CD4-positive, alpha-beta T cell treated with Interleukin-12 subunit alpha and Interleukin-12 subunit beta, for 1 hour (primary cell): ENCODE measurements at regions not wholly inside any gene's neighbourhood (a gene's known extent, or its start where the extent isn't known, plus 50 kb on each side); places are given as distances from the start of the nearest gene placed in this dataset.
"Not testable (repeated sequence)": the region's sequence is repeated elsewhere in the genome, so short reads cannot be mapped to it uniquely, and the experiment has no call there.

Experiments
- DNase-seq: peaks from one replicate; pipeline ENCODE4 v3.0.0-alpha.2; 2020

DNA sequence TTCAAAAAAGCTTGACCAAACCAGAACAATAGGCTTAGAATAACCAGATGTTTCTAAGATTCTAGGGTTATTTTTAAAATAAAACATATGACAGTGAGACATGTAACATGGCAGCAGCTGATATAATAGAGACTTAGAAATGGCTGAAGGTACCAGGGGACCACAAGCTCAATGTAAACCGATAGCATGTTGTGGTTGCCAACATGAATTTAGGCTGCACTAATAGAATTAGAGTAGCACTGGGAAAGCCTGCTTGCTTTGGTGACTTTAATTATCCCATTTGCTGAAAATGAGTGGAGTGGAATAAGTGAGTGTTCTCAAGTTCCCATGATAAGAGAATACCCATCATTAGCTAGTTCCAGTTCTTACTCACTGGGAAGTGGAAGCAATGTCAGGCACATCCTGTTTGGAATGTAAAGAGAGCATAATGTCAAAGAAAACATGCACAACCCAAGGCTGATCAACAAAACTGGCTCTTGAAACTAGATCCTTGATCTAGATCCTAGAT is 621.2 kb upstream of the CDH5 start:
- no peak for DNase-seq

DNA sequence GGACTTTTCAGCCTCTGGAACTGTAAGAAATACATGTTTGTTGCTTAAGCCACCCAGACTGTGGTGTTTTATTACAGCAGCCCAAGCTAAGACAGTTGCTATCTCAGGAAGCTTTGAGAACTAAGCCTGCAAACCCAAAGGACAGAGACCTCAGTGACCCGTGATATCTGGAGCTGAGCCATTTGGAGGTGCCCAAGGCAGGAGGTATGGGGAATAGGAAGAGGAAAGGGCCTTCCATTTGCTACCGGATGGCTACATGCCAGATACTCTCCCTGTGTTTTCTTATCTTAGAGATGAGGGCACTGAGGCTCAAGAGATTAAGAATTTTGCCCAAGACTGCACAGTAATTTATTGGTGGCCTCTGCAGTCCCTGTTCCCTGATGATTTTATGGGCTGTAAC is 622.1 kb upstream of the CDH5 start:
- DNase-seq: no peak

DNA sequence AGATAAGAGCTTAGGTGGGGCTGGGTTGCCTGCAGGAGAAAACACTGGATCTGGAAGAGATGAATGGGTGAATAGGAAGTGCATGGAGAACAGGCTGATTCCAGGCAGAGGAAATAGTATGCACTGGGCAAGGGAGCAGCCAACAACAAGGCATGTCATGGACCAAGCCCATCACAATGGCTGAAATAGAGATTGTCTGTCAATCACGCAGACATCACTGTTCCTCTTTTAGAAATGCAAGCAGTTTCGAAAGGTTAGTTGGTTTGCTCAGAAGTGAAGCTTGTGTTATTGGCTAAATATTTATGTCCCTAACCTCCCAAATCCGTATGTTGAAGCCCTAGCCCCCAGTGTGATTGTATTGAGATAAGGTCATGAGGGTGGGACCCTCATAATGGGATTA is 621.7 kb upstream of the CDH11 start:
- no peak for DNase-seq

DNA sequence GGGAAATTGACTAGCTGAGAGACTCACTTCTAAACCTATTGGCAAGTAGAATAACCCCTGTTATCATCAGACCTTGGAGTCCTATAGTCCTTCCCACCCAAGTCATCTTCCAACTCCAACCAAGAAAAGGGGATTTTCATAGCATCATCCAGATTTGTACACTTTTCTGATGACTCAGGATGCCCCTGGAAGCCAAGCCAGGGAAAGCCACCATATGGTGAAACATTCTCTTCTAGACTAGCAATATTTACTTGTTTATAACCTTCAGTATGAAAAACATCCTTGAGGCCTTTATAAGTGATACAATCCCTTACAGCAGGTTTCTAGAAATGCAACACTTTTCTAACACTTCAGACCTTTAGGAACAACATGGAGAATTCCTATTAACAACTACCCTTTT is 618.8 kb upstream of the CDH11 start:
- no peak for DNase-seq

DNA sequence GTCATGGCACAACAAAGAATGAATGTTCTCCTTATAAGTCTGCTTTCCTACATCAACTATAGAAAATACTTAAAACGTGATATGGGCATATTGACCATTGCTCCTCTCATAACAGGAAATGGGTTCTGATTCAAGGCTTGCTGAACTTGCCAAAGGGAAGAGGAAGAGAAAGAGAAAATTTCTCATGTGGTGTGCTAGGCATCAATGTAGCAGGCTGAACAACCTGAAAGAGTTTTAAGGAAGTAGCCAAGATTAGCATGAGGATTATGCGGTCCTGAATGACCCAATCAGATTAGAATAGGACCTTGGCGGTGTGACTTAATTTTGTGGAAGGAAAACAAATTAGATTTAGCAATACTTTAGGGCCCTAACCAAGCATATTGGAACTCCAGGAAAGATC is 617.7 kb upstream of the CDH11 start:
- peak; percentile 1 for DNase-seq

DNA sequence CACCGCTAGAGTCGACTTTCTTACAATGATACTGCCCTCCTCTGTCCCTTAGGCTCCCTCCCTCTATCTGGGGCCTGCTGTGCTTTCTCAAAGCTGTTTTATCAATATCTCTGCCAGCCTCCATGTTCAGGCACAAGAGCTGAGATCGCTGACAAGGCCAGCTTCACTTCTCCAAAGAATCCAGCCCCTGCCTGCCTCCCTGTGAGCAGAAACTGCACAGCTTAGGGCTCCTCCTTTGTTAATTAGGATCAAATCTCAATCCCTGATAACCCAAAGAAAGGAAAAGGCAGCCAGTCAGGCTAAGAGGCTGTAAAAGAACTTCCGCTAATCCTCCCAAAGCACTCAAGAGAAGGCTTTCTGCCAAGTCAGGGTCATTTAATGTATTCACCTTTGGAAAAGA is 616.0 kb upstream of the CDH11 start:
- no peak for DNase-seq

DNA sequence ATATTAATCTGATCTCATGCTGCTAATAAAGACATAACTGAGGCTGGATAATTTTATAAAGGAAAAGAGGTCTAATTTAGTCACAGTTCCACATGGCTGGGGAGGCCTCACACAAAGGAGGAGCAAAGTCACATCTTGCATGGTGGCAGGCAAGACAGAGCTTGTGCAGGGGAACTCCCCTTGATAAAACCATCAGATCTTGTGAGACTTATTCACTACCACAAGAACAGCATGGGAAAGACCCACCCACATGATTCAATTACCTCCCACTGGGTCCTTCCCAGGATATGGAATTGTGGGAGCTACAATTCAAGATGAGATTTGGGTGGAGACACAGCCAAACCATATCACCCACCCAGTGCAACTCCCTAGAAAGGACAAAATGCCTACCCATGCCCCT is 613.8 kb upstream of the CDH11 start:
- not testable (repeated sequence) for DNase-seq

DNA sequence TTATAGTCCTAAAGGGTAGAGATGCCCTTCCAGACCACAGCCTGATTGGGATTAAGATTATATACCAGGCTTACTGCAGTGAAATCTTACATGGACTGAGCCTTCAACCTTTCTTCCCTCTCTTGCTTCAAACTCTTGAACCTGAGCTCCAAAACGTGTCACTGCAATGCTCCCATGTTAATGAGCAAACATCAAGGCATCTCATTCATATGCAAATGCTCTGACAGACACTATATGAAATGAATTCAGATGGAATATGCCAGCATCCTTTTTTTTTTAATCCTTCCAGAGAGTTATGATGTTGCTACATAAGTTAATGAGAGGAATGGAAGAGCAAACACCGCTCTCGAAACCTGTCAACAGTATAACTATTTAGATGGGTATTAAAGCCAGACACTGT is 611.9 kb upstream of the CDH11 start:
- DNase-seq: no peak

DNA sequence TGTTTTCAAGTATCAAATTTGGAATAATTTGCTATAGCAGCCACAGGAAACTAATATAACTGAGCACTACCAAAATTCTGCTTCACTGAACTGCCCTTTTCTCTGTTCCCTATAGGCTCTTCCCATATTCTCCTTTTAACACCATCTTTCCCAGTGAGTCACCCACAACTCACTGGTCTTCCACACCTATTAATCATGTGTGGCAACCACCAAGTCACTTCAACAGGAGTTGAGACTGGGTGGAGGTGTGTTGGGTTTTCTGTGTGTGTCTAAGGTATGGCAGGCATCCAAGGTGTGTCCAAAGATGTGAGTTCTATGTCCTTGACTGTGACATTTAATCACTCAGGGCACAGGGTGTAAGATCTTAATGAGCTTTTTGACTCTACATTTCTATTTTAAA is 610.0 kb upstream of the CDH11 start:
- no peak for DNase-seq

DNA sequence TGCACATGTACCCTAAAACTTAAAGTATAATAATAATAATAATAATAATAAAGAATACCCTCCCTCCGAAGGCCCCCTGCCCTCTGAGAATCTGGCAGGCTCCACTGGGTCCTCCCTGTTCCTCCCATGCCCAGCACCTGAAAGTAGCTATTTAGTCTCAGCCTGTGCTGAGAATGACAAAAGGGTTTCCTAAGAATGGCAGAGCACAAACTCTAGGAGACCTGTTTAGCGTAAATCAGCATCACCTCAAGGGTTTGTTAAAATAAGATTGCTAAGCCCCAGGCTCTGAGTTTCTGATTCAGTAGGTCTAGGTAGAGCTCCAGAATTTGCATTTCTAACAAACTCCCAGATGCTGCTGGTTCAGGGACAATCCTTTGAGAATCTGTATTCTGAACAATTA is 606.8 kb upstream of the CDH11 start:
- no peak for DNase-seq

DNA sequence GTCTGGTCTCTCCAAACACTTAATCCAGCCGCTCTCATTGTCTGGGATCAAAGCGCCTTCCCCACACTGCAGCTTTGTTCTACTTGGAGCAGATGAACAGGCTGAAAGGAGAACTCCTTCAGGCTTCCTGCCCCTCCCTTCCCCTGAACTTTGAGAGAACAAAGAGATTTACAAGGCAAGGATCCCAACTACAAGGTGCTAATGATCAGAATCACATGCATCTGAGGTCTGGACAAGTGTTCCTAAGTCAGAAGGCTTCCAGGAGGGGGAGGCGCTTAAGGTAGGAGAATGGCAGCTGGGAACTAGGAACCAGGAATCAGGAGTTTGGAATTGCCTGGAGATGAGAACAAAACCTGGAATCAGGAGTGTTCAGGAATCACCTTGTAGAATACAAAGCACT is 606.3 kb upstream of the CDH11 start:
- DNase-seq: no peak

DNA sequence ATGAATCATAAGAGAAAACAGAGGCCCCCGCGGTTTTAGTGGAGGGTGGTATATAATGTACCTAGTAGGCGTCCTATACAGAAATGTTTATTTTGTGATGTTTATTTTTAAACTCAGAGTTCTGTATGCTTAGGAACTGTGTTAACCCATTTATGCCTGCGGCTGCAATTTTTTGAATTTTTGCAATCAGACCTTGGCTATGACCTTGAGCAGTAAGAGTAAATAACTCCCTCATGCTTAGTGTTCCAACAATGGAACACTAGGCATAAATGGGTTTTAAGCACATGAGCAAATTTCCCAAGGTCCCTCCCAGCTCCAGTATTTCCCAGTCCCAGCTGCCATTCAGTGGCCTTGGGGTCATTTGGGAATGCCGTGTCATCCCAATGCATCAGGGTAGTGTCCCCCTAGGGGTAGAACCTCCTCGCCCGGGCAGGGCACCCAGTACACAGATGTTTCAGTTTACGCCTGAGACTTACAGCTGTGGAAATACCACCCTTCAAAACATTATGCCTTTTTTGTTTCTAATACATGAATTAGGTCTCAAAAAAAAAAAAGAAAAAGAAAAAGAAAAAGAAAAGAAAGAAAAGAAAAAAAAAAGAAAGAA is 605.8 kb upstream of the CDH11 start:
- DNase-seq: no peak

DNA sequence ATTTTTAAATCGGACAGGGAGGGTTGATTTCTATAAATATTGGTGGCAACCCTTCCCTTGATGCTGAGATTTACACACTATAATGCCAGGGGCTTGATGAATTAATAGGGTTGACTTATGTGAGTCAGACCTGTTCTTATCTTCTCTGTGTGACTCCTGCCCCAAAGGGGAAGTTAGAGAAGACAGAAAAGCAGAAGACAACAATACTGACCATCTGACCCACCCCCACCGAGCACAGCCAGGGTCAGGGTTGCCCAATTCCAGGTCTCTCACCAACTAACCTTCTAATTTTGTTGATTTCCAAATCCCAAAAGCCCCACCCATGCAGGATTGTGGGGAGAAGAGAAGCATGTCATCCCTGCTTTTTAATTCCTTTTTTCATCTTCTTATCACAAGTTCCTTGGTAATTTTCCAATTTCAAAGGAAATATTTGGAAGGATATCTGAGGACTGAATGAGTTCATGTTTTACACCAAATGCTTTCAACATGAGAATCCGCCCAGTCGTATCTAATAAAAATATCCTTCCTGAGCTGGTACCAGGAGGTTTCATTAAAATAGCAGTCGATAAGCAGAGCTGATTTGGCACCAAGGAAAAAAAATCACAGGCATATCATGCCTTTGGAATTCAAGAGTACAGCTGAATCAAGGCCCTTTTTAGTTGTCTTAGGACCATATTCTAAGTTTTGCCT is 603.4 kb upstream of the CDH11 start:
- DNase-seq: no peak

DNA sequence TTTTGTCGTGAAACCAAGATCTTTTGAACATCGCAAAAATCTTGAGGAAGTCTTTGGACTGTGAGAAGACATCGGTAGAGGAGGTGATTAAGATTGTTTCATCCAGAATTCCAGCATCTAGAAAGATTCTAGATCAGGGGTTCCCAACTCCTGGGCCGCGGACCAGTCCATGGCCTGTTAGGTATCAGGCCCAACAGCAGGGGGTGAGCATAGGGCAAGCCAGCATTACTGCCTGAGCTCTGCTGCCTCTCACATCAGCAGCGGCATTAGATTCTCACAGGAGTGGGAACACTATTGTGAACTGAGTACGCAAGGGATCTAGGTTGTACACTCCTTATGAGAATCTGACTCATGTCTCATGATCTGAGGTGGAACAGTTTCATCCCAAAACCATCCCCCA is 600.6 kb upstream of the CDH11 start:
- DNase-seq: no peak

DNA sequence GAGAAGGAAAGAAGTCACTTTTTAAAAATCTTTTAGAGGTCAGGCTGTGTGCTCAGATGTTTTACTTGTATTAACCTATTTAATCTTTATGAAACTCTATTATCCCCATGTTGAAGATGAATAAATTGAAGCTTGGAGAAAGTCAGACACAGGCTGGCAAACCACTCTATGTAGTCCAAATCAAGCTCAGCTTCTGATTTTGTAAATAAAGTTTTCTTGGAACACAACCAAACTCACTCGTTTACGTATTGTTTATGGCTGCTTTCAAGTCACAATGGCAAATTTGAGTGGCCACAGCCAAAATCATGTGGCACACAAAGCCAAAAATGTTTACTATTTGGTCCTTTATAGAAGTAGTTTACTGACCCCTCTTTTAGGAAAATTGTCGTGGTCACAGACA is 596.0 kb upstream of the CDH11 start:
- DNase-seq: no peak

DNA sequence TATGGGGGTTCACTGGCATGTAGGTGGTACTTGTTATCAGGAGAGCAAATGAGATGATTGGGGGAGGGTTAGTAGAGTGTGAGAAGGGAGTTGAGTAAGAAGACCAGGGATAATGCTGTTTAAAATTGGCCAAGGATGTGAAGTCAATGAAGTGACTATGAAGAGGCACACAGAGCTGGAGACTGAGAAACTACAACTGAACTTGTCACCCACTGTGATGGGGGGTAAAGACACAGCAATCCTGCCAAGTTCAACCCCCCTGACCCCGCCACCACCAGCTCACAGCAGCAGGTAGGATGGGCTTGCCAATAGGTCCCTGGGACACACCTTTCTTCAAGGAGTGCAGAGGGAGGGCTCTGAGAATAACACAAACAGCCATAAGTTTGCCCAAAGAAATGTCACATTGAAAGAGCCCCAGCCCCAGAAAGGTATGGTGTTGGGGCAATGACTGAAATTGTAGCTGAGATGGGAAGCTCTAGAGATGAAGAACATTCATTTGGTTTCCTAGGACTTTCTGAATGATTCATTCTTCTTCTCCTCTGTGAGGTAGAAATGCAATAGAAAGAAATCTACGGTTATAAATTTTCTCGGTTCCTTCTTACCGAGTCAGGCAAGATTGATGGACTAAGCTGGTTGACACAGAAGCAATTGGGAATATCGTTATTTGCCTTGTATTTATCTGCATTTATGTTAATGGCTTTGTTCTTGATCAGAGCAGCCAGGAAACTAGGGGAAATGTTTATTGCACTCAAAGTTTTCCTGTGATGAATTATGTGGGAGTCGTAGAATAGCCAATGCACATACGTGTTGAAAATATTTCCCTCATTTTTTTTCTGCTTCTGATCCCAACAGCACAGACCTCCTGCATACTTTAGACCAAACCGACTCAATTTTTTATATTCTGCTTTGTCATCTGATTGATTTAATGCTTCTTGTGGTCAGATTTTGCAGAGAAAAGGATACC is 595.2 kb upstream of the CDH11 start:
- DNase-seq: no peak

DNA sequence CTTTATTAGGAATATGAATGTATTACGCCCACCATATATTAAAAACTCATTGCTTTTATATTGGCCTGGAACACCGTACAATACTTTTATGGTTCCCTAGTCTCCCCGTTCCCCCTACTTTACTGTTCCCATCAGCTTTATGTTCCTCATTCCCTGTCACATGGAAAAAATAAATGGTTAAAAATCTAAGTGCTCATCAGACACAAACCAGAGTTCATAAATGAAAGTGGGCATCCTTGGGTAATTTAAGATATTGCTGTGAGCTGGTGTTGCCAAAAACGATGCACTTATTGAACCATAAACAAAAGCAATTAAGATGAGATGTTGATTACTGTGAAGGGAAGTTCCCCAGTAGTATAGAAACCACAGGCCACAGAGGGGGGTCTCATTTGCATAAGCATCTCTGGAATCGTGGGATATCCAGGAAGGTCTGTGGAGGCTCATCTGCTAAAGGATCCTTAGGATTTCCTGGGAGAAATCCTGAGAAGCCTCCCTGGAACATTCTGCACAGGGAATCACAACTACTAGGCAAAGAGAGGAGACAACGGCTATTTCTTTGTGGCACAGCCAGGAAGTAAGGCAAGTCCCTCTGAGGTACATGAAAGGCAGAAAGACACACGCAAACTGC is 591.4 kb upstream of the CDH11 start:
- no peak for DNase-seq

DNA sequence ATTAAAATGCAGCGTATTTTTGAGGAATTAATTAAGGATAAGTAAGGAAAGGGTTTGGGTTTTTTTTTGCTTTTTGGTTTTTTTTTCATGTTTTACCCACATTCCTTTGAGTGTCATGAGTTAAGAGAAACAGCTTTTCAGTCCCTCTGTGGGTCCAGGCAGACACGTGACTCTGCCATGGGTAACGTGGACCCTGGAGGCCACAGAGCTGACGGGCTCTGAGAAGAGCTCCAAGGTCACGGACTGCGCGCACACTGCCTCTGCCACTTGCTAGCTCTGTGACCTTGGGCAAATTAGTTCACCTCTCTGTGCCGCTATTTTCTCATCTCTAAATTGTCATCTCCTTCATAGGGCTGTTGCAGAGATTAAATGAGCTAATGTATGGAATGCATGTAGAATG is 588.2 kb upstream of the CDH11 start:
- no peak for DNase-seq

DNA sequence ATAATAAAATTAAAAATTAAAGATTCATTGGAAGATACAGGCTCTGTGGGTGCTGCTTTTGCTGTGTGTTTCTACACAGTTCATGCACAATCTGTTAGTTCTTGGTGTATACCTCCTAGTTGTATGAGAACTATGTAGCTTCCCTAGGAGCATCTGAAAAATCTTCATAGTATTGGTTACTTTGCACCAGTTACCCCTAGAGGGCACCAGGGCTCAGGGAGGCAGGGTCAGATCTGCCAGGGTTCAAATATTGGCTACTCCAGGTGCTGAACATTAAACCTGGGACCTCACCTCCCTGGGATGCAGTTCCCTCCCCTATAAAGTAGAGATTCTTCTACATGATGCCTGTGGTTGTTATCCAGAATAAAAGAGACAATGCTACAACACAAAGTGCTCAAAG is 583.0 kb upstream of the CDH11 start:
- no peak for DNase-seq

DNA sequence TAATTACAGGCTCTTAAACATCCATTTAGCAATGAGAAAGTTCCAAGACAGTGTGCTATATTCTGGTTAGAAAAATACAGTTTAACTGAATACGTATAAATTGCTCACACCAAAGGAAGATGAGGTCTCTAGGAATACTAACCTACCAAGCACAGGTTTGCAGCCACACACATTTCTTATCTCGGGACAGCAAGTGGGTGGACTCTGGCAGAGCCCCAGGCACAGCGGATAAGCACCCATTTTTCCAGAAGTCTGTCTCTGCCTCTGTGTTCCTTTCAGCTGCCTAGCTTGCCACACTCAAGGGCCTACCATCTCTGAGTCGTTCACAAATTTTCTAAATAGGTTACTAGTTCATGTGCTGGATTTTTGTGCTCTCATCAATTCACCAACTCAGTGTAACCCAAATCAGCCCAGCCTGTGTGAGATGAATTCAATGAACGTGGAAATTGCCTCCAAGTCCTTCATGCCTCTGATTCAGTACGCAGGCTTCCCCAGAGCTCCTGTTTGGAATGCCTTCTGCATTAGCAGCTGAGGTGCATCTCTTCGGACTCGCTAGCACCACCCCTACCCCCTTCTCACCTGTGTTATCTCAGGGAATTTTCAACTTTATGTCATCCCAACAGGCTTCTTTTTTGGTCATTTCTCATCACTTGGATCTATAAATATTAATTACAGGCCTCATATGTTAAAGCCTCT is 581.0 kb upstream of the CDH11 start:
- DNase-seq: no peak

DNA sequence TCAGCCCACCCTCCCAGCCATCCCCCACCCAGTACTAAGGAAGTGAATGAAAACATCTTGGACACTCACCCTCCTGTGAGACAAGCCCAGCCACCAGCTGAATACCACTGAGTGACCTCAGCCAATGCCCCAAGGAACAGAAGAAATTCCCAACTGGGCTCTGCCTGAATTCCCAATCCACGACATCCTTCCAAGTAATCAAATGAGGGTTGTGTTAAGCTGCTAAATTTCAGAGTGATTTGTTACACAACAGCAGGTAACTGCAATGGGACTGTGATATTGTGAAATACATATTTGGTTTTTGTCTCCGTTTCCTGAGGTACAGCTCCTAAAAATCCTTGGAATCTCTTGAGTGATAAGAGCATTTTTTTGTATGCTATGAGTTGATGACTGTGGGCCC is 578.7 kb upstream of the CDH11 start:
- DNase-seq: no peak

DNA sequence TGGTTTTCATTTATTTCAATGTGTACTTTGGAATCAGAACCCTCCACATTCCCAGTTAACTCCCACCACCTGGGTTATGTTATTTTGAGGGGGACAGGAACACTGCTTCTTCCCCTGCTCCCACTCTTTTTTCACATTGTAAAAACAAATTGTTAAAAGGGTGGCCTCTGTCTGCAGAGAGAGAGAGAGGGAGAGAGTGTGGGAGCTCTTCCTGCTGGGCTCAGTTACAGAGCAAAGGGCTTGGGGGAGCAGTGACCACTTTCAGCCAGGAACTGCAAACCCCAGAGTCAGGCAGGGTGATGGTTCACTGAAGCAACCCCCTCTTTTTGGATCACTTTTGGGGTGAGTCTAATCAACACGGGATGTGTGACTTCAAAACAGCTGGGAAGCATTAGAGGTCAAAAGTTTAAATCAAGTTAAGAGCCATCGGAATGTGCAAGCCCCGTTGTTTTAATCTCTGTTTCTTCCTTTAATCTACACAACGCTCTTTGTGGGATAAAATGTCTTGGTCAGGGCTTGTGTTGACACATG is 577.0 kb upstream of the CDH11 start:
- no peak for DNase-seq
